NCI-H187 treated with DMSO at 0.1 percent for 48 hours (cell line): ENCODE measurements at regions not wholly inside any gene's neighbourhood (a gene's known extent, or its start where the extent isn't known, plus 50 kb on each side); places are given as distances from the start of the nearest gene placed in this dataset.

Experiments
- DNase-seq: peaks from one replicate; lab custom pipeline; 2025; lab: John Stamatoyannopoulos, UW

DNA sequence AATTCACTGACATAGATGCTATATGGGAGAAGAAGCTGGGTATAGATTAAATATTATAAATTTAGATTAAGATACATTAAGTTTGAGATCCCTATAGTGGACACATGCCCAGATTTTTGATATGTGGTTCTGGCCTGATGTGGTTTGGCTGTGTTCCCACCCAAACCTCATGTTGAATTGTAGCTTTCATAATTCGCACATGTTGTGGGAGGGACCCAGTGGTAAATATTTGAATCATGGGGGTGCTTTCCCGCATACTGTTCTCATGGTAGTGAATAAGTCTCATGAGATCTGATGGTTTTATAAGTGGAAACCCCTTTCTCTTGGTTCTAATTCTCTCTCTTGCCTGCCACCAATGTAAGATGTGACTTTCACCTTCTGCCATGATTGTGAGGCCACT, 189.4 kb upstream of the CD96 start:
- DNase-seq, result no peak

DNA sequence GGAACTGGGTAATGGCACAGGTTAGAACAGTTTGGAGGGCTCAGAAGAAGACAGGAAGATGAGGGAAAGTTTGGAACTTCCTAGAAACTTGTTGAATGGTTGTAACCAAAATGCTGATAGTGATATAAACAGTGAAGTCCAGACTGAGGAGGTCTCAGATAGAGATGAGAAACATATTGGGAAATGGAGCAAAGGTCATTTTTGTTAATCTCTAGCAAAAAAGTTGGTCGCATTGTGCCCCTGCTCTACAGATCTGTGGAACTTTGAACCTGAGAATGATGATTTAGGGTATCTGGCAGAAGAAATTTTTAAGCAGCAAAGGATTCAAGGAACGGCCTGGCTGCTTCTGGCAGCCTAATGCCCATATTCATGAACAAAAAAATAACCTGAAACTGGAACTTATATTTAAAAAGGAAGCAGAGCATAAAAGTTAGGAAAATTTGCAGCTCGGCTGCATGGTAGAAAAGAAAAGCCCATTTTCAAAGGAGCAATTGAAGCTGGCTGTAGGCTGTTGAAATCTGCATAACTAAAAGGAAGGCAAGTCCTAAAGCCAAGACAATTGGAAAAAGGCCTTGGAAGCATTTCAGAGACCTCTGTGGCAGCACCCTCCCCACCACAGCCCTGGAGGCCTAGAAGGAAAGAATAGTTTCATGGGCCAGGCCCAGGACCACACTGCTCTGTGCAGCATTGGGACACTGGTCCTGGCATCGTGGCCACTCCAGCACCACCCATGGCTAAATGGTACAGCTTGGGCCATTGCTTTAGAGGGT, 182.6 kb upstream of the CD96 start:
- DNase-seq, result no peak

DNA sequence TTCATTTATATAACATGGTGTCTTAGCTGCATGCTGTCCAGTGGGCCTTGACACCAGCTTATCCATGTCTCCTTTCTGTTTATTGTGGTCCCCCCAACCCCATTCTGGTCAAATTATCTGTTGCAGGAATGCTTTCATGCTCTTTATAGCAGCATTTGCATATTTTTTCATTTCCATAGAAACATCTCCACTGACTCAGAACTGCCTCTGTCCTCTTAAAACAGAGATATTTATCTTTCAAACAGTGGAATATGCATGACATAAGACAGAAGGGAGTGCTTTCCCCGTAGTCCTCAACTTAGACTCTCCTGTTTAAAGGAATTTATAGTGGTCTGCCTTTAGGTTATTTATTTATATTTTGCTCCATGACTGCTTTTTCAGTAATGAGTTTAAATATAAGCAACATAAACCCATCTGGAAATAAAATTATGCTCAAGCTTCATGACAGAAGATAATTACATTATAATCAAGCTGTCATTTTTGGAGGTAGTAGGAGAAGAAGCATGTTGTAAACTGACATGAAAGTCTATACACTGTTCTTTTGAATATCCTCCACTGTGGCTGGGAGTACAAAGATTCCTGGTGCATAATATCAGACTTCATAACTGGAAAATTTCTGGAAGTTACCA, 179.5 kb upstream of the CD96 start:
- DNase-seq, result no peak

- DNase-seq, result no peak
These were observed 175.5 kb upstream of the CD96 start for GRCh38 chr3:111366515-111366914.

GRCh38 chr3:111368056-111368455, 173.9 kb upstream of the CD96 start:
- no peak for DNase-seq

DNA sequence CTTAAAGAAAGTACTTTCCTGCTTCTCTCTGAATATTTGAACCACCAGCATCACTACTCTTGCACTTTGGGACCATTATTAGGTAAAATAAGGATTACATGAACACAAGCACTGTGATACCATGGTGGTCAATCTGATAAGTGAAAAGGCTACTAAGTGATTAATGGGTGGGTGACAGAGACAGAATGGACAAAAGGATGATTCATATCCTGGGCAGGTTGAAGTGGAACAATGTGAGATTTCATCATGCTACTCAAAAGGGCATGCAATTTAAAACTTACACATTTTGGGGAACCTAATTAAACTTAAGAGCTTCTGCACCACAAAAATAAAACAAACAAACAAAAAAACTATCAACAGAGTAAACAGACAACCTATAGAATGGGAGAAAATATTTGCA, 172.0 kb upstream of the CD96 start:
- no peak for DNase-seq

DNA sequence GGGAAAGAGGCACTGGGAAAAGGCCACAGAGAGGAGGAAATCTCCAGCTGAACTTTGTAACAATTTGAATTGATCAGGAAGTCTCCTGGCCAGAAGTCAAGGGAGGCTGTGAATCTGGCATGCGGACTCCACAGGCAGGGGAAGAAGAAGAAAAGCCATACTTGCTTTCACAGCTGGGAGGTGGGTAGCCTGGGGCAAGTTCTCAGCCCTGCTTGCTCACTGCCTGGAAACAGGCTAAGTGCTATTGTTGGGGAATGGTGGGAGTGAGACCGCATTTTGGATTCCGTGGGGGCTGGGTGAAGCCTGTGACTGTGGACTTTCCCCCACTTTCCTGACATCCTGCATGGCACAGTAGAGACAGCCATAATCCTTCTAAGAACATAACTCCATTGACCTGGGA, 168.8 kb upstream of the CD96 start:
- no peak for DNase-seq

GRCh38 chr3:111373861-111374260, 168.1 kb upstream of the CD96 start:
- DNase-seq, result no peak

- no peak for DNase-seq
These were observed 156.0 kb upstream of the CD96 start for GRCh38 chr3:111385971-111386495.

- DNase-seq, result no peak
These were observed 149.1 kb upstream of the CD96 start for GRCh38 chr3:111392894-111393398.

DNA sequence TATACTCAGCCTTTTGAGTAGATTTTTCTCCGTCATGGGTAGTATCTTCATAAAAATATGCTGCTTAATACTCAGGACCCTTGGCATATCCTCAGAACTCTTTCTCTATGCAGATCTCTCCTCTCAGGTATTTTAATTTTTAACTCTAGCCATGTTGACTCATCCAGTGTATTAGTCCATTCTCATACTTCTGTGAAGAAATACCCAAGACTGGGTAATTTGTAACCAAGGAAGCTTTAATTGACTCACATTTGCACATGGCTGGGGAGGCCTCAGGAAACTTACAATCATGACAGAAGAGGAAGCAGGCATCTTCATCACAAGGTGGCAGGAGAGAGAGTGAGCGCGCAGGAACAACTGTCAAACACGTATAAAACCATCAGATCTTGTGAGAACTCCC, 129.3 kb upstream of the CD96 start:
- no peak for DNase-seq

- no peak for DNase-seq
These were observed 127.5 kb upstream of the CD96 start for GRCh38 chr3:111414531-111414930.

DNA sequence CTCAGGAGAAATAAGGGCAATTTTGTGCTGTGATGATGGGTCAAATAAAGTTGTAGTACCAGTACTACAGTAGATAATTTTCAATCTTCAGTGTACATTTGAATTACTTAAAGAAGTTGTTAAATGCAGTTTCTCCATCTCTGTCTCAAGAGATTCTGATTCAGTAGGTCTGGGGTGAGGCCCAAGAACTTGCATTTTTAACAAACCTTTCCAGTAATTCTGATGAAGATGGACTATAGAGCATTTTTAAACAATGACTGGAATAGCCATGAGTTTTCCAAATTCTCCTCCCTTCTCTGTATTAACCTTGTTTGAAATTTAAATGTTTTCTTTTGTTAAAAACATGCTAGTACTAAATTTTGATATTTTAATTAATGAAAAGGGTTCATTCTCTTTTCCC, 127.0 kb upstream of the CD96 start:
- DNase-seq, result no peak

DNA sequence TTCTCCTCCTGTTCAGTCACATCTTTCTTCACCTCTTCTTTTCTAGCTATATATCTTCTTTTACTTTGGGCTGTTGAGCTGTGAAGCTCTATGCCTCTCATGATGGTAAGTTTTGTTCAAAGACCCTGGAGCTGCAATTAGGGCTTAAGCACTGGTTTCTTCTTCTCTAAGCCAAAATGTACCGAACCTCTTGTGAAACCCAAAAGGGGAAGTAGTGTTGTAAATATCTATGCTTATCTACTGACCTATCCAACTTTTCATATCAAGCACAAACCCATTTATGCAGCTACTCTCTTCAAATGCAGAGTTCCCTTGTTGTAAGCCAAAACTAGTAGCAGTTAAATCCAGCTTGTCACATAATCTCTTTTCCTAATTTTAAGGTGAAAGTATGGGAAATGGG, 123.6 kb upstream of the CD96 start:
- no peak for DNase-seq

DNA sequence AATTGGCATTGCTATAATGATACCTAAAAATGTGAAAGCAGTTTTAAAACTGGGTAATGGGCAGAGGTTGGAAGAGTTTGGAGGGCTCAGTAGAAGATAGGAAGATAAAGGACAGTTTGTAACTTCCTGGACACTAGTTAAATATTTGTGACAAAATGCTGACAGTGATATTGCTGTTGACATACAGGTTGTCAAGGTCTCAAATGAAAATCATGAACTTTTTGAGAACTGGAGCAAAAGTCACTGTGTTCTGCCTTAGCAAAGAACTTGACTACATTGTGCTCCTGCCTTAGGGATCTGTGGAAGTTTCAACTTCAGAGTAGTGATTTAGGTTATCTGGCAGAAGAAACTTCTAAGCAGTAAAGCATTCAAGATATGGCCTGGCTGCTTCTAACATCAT, 113.7 kb upstream of the CD96 start:
- DNase-seq, result no peak

GRCh38 chr3:111434941-111435622, 106.9 kb upstream of the CD96 start:
- no peak for DNase-seq

DNA sequence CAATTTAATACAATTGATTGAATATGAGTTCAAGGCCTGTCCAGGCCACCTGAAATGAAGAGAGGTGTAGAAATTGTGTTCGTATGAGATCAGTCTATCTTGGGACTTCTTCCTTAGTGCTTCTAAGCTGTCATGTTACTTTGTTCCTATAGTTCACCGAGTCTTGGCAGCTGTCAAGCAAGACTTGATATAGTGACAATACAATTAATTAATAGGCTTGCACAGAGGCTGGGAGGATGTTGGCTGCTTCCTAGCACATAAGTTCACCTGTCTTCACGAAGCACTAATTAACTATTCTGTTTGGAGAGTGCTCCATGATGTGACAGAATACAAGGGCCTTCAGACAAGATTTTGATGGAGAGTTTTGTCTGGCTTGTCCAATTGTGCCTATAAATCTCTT, 103.7 kb upstream of the CD96 start:
- DNase-seq, result no peak

DNA sequence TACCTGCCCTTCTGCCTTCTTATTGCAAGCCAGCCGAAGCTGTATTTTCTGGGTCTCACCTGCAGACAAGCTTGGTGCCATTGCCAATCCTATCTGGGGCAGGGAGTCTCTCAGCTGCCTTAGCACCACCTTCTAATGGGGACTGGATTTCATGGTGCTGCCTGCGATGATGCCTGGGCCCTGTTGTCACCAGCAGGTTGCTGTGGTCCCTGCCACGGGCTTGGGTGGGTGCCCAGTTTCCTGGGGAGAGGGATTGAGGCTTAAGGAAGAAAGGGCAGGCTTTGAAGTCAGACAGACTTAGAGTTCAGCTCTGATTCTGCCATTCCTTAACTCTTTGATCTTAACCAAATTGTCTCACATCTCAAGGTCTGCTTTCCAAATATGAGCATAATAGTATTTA, 87.4 kb upstream of the CD96 start:
- DNase-seq, result no peak

DNA sequence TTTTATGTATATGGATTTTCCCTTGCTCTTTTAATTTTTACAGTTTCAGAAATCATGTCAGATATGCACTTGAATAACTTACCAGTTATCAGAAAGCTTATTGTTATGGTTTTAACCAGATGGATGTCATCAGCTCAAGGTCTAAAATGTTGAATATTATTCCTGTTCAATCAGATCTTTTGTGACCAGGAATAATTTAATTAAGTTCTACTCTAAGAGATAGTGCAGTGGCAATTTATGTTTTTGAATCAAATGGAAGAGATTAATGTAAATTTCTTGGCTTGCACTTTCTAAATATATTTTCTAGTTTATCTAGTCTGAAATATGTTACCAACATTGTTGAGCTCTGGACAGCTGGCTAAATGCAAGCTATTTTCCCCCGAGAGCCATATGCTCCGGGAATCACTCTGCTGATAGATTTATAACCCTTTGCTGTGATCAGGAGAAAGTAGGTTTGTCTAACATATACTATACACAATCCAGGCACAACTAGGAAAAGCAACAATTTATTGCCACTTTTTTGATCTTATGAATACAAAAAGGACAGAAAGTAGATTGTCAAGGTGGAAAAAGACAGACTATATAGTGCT, 76.8 kb upstream of the CD96 start:
- DNase-seq, result no peak

- DNase-seq, result no peak
These were observed 72.0 kb upstream of the CD96 start for GRCh38 chr3:111470032-111470431.

DNA sequence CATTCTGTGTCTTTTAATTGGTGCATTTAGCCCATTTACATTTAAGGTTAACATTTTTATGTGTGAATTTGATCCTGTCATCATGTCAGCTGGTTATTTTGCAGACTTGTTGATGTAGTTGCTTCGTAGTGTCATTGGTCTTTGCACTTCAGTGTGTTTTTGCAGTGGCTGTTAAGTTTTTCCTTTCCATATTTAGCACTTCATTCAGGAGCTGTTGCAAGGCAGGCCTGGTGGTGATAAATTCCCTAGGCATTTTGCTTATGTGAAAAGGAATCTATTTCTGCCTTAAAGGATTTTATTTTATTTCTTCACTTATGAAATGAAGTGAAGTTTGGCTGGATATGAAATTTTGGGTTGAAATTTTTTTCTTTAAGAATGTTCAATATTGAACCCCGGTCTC, 70.2 kb upstream of the CD96 start:
- DNase-seq, result no peak

- no peak for DNase-seq
These were observed 69.4 kb upstream of the CD96 start for GRCh38 chr3:111472556-111472955.

GRCh38 chr3:111473550-111473949, 68.4 kb upstream of the CD96 start:
- no peak for DNase-seq
